AG04449 (cell line): ENCODE measurements at regions not wholly inside any gene's neighbourhood (a gene's known extent, or its start where the extent isn't known, plus 50 kb on each side); places are given as distances from the start of the nearest gene placed in this dataset.

Experiments
- CTCF ChIA-PET: fragments of 350-600 bp; formaldehyde crosslinking; extraction: SDS; loops from one replicate; lab custom pipeline; 2021; ENCODE audit warnings: antibody characterized with exemption; lab: Yijun Ruan, JAX
- POLR2A ChIA-PET: fragments of 400-600, 350-600 bp; formaldehyde crosslinking; extraction: SDS; loops from one replicate; lab custom pipeline; 2020; ENCODE audit warnings: antibody characterized with exemption, inconsistent platforms; lab: Yijun Ruan, JAX
- DNase-seq: peaks from one replicate; pipeline ENCODE4 v3.0.0-alpha.2; 2010; ENCODE audit warnings: low read depth, low spot score
- H3K4me3 ChIP-seq: 2 replicates; pipeline ENCODE4 v1.5.1; 2011; ENCODE audit warnings: low read depth, mild to moderate bottlenecking, control low read depth, low read length
- TF ChIP-seq, protein P1 (sequence below): IDR thresholded peaks from one replicate; pipeline ENCODE4 v1.5.1; 2011; ENCODE audit warnings: mild to moderate bottlenecking, moderate library complexity, low read length, control low read depth, inconsistent platforms; ENCODE audit not compliant: insufficient read depth; ENCODE audit errors: missing control alignments

DNA sequence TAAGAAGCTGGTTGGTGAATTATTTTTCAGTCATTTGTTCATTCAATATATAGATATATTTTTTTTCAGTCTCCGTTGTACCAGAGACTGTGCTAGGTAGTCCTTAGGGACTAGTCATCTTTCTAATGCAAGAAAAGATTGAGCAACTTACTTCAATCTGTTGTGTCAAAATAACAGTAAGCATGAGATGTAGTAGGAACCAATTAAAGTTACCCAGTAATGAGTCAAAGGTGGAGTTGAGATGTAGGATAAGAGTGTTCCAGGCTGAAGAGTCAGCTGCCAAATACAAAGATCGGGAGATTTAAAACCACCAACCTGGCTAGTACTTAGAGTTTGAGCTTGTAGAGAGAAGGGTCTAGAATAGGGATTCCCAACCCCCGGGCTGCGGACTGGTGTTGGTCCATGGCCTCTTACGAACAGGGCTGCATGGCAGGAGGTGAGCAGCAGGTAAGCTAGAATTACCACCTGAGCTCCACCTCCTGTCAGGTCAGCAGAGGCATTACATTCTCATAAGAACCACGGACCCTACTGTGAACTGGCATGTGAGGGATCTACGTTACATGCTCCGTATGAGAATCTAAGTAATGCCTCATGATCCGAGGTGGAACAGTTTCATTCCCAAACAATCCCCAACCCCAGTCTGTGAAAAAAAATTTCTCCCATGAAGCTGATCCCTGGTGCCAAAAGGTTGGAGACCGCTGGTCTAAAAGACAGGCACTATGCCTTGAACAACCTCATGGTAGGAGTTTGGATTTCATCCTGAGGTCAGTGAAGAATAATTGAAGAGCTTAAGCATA, 1241.5 kb upstream of the WWC1 start:
- ChIA-PET POLR2A (no interaction called here), CTCF (interaction anchor here (0.8 to 2.2 kb wide), 5 partner anchors 8 to 516 kb away, joined by 3 to 9 read pairs (median 3); no protein-coding TSS in a partner anchor)
- no peak for DNase-seq
- H3K4me3 ChIP-seq, result no peak overlapping the region
- TF ChIP-seq, protein P1, sequence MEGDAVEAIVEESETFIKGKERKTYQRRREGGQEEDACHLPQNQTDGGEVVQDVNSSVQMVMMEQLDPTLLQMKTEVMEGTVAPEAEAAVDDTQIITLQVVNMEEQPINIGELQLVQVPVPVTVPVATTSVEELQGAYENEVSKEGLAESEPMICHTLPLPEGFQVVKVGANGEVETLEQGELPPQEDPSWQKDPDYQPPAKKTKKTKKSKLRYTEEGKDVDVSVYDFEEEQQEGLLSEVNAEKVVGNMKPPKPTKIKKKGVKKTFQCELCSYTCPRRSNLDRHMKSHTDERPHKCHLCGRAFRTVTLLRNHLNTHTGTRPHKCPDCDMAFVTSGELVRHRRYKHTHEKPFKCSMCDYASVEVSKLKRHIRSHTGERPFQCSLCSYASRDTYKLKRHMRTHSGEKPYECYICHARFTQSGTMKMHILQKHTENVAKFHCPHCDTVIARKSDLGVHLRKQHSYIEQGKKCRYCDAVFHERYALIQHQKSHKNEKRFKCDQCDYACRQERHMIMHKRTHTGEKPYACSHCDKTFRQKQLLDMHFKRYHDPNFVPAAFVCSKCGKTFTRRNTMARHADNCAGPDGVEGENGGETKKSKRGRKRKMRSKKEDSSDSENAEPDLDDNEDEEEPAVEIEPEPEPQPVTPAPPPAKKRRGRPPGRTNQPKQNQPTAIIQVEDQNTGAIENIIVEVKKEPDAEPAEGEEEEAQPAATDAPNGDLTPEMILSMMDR, result no peak

DNA sequence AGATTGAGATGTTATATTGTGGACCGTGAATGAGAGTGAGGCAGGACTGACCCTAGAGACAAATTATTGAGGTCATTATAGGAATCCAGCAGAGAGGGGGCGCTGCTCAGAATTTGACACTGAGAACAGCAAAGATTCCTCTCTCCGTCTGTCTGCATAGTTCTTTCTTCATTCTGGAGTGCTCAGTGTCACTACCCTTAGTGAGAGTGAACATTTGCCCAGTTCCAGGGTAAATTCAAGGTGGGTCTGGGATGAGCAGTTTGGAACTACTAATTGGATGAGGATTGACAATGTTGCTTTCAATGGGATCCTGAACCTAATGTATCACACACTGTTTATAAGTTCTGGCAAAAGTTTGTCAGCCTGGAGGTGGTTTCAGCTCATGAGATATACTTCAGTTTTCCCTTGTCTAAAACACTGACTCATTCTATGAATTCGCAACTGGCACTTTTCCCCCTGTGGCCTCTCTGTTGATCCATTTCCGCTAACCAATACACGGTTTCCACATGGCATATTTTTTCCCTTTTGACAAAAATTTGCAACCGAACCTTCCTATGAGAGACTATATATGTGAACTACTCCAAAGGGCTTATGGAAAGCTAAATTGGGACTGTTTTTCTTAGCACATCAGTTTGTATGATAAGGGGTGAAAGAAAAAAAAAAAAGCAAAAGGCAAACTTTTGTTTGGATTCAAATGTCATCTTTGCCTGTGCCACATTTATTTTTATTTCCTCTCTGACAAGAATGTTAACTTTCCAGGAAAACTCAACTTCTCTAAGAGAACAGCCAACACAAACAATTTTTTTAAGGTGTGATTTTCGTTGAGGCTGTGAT, 1240.7 kb upstream of the WWC1 start:
- ChIA-PET POLR2A (no interaction called here), CTCF (interaction anchor here (0.8 to 2.2 kb wide), 3 partner anchors 10 to 515 kb away, joined by 3 to 9 read pairs (median 3); no protein-coding TSS in a partner anchor)
- TF ChIP-seq, protein P1, result no peak
- DNase-seq, result no peak
- no peak overlapping the region for H3K4me3 ChIP-seq

DNA sequence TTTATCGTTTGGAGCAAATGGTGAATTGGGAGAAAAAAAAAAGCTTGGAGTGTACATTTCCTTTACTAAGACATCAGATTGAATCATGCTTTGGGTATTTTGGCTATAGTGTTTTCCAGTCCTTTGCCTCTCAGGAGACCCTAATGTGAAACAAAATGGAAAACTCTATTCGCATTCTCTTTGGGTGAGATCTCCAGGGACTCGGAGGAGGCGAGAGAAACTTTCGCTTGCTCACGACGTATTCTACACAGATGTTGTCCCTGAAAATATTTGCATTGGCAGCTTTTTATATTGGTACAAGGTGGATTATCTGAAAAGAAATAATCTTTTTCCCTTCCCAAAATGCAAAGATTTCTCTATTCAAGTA, 1240.1 kb upstream of the WWC1 start:
- ChIA-PET CTCF (interaction anchor here (0.8 to 2.2 kb wide), 2 partner anchors 10 to 514 kb away, joined by 3 to 9 read pairs; no protein-coding TSS in a partner anchor), POLR2A (no interaction called here)
- H3K4me3 ChIP-seq, result no peak overlapping the region
- TF ChIP-seq, protein P1, result no peak
- DNase-seq, result no peak

DNA sequence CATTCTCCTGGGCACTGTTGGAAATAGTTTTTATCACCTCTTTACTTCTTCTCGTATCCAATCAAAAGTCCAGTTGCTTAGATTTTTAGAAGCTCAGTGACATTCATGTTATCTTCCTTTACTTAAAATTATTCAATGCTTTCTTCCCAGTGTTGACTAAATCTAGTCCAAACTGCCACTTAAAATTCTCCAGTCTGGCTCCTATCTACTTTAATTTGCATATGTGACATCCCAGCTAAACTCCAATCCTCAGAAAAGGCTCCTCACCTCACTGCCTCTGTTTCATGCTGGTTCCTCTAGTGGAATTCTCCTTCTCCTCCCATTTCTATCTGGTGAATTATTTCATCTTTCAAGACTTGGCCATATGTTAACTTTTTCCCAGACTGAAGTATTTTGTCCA, 1238.7 kb upstream of the WWC1 start:
- no peak overlapping the region for H3K4me3 ChIP-seq
- CTCF ChIA-PET, result no interaction called here
- no peak for DNase-seq
- POLR2A ChIA-PET, result no interaction called here
- TF ChIP-seq, protein P1, result no peak

DNA sequence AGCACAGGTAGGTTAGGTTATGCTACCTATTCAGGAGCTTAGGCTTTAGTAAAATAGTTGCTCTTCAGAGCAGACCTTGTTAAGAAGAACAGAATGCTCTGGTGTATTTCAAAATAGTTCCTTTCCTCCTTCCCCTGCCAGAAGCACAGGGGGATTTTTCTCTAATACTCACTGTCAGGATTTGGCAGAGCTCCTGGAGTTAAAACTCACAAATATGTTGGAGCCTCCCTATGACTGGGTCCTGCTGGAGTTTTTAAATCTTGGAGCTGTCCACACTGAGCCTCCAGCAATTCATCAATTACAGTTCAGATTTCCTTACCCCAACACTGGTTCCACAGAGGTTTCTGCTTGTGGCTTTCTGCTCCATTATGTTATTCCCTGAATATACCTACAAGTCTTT, 1233.8 kb upstream of the WWC1 start:
- ChIA-PET POLR2A (no interaction called here), CTCF (interaction anchor here (0.7 kb wide), 1 partner anchor 8 kb away, joined by 3 read pairs; no protein-coding TSS in a partner anchor)
- TF ChIP-seq, protein P1, result no peak
- no peak for DNase-seq
- no peak overlapping the region for H3K4me3 ChIP-seq

DNA sequence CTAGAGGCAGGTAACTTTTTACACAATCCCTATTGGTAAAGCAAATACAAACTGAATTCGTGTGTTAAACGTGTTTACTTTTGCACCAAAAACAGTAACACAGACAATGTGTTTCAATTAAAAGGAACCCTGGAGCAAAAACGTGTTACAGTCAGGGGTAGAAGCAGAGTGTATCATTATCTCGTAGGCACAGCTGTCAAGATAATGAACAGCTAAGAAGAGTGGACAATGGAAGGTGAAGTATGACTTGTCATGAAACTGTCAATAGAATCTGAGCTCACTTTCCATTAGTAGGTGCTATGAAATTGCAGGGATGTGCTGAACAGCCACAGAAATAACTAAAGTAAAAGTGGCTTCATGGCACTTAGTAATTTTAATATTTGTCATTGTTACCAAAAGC, 1229.8 kb upstream of the WWC1 start:
- ChIA-PET CTCF (no interaction called here), POLR2A (no interaction called here)

More for the DNA sequence above, 1229.8 kb upstream of the WWC1 start:
- TF ChIP-seq, protein P1, result no peak
- H3K4me3 ChIP-seq, result no peak overlapping the region
- no peak for DNase-seq
